Nephron (organoid): ENCODE measurements at regions not wholly inside any gene's neighbourhood (a gene's known extent, or its start where the extent isn't known, plus 50 kb on each side); places are given as distances from the start of the nearest gene placed in this dataset.
"Not testable (repeated sequence)": the region's sequence is repeated elsewhere in the genome, so short reads cannot be mapped to it uniquely, and the experiment has no call there.

Experiments
- H3K27ac Mint-ChIP-seq, 3 experiments: 2 replicates each; pipeline ENCODE4 v1.8.0; 2020; ENCODE audit warnings: mixed read lengths in 3 of 3, mild to moderate bottlenecking in 2 of 3, moderate library complexity in 1 of 3
- H3K27me3 Mint-ChIP-seq: 2 replicates; pipeline ENCODE4 v1.8.0; 2021; ENCODE audit warnings: low read depth, mild to moderate bottlenecking, moderate library complexity, mixed read lengths
- H3K36me3 Mint-ChIP-seq: 2 replicates; pipeline ENCODE4 v1.8.0; 2020; ENCODE audit warnings: low read depth, mixed read lengths
- H3K4me1 Mint-ChIP-seq: 2 replicates; pipeline ENCODE4 v1.8.0; 2020; ENCODE audit warnings: mixed read lengths
- H3K4me3 Mint-ChIP-seq, 3 experiments: 2 replicates each; pipeline ENCODE4 v1.8.0; 2020; ENCODE audit warnings: mild to moderate bottlenecking in 3 of 3, mixed read lengths in 3 of 3, moderate library complexity in 2 of 3
- H3K9me3 Mint-ChIP-seq: 2 replicates; pipeline ENCODE4 v1.8.0; 2020; ENCODE audit warnings: mixed read lengths
- TF ChIP-seq, protein P1 (sequence below), 3 experiments: fragments of 200-600 bp; sonication (generic); IDR thresholded peaks; one replicate each; pipeline ENCODE4 v1.5.0; 2021; ENCODE audit warnings: antibody characterized with exemption in 3 of 3; ENCODE audit not compliant: unreplicated experiment in 3 of 3

DNA sequence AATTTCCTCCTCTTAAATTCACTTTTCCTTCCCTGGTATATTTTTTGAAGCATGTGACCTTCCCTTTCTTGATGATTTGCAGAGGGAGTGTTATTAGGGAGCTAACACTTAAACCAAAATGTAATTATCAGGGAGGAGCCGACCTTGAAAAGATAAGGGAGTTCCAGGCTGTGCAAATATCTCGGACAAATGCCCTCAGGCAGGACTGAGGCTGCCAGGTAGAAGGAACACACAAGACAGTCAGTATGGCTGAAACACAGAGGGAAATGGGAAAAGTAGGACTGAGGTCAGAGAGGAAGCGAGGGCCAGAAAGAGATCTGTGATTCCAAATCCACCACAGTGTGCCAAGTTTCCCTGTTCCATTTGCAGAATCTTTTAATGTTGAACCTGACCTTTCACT is 221.0 kb downstream of the CNTN3 start:
- Mint-ChIP-seq H3K36me3 (no peaks in the 10 kb centered on the region), H3K27ac (no peak overlapping the region), H3K27me3 (no peaks in the 10 kb centered on the region), H3K4me3 (no peak overlapping the region), H3K9me3 (peaks cover 23% of the 10 kb centered on the region), H3K4me1 (peaks cover 6% of the 10 kb centered on the region)
- TF ChIP-seq, protein P1, sequence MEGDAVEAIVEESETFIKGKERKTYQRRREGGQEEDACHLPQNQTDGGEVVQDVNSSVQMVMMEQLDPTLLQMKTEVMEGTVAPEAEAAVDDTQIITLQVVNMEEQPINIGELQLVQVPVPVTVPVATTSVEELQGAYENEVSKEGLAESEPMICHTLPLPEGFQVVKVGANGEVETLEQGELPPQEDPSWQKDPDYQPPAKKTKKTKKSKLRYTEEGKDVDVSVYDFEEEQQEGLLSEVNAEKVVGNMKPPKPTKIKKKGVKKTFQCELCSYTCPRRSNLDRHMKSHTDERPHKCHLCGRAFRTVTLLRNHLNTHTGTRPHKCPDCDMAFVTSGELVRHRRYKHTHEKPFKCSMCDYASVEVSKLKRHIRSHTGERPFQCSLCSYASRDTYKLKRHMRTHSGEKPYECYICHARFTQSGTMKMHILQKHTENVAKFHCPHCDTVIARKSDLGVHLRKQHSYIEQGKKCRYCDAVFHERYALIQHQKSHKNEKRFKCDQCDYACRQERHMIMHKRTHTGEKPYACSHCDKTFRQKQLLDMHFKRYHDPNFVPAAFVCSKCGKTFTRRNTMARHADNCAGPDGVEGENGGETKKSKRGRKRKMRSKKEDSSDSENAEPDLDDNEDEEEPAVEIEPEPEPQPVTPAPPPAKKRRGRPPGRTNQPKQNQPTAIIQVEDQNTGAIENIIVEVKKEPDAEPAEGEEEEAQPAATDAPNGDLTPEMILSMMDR (IDR thresholded peaks at IDR 0.05; ENCODE audit: unreplicated experiment in 3 of 3), result no peak

DNA sequence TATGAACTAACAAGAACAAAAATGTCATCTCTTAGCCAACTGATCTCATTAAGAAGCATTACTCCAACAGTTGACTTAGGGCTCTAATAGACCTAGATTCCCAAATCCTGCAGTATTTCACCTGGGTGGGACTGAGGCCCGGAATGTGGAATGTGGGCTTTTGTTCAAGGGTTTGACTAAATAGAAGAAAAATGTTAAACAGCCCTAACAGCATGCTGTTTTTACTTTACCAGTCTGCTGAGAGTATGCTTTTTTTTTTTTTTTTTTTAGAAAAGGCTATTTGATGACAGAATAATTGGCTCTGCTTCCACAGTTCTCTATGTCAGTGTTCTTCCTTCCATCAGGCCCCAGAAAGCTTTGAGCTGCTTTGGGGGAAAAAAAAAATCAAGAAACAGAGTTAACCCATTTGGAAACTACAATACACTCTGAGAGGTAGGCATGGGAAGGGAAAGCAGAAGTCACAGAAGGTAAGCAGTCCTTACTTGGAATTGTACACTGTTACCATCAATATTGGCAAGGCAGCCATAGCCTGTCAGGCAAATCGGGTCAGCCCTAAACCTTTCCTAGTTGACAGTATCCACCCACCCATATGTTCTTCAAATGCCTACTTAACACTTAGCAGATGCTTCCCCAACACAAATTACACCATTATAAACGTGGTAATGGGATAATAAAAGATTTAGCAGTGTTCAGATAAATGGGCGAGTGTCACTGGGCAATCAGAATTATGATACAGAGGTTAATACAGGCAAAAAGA is 224.2 kb downstream of the CNTN3 start:
- H3K9me3 Mint-ChIP-seq, result peaks cover 4% of the 10 kb centered on the region
- peaks cover 11% of the 10 kb centered on the region for H3K4me1 Mint-ChIP-seq
- H3K27ac Mint-ChIP-seq, result peak overlapping the region in 2 of 3 experiments; percentile 15 to 22

DNA sequence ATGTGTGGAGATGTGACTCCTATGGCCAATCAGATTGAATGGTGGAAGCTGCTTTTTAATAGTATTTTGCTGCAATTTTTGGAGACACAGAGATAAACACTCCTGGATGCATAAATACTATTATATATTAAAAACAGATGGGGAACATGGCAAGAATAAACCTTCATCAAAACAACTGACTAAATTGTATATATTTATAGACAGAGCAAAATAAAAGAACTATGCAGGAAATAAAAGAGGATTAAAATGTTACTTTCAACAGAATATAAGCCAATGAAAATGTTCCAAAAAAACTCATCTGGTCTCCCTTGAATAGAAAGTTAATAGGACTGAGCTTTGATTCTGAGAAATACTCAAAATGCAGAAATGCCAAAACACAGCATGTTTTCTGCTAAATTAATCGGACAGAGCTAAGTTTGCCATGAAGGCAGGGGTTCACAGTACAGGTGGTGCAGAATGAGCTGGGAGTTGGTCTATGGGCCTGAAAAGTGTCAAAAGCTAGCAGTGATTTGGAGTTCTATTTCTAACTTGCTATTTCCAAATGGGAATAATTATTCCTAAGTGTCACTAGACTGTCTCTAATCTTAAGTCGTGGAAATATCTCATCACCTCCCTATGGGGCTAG is 227.2 kb downstream of the CNTN3 start:
- Mint-ChIP-seq H3K4me3 (no peak overlapping the region), H3K36me3 (no peaks in the 10 kb centered on the region), H3K27ac (peak overlapping the region in 1 of 3 experiments; percentile 5), H3K9me3 (no peaks in the 10 kb centered on the region), H3K4me1 (peaks cover 18% of the 10 kb centered on the region), H3K27me3 (no peaks in the 10 kb centered on the region)
- TF ChIP-seq, protein P1 (IDR thresholded peaks at IDR 0.05; ENCODE audit: unreplicated experiment in 3 of 3), result no peak

More for the DNA sequence above, 224.2 kb downstream of the CNTN3 start:
- TF ChIP-seq, protein P1 (IDR thresholded peaks at IDR 0.05; ENCODE audit: unreplicated experiment in 3 of 3), result no peak
- H3K36me3 Mint-ChIP-seq, result no peaks in the 10 kb centered on the region
- H3K4me3 Mint-ChIP-seq, result no peak overlapping the region
- no peaks in the 10 kb centered on the region for H3K27me3 Mint-ChIP-seq

DNA sequence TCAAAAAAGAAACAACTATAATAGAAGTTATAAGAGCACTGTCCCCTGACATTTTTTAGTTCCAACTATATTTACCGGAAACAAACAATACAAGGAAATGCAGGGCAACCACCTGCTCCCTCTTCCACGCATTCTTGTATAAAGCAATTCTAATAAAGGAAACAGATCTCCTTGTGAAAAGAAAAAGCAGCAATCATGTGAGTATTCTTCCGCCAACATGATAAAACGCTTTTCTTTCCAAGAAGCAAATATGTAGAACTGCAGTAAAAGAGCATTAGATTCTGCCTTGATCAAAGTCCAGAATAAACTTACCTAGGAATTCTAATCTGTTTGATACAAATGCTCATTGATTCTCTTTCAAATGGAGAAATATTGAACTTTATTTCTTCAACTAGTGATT is 230.3 kb downstream of the CNTN3 start:
- TF ChIP-seq, protein P1 (IDR thresholded peaks at IDR 0.05; ENCODE audit: unreplicated experiment in 3 of 3), result no peak
- H3K4me1 Mint-ChIP-seq, result peaks cover 13% of the 10 kb centered on the region

DNA sequence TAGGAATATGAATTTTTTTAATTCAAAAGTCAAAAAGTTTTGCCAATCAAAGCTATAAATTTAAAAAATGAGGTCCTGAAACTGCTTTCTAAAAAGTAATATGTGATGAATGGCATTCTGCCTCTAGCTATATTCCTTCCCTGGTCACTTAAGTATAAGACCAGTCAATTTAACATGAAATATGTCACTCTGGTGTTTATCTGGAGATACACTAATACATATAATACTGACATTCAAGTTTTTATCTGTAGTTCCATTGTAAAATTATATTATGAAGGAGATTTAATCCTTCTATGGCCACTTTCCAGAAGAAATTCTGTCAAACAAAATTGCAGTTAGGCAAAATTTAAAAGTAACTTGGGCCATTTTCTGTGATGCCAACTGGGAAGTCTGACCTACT is 236.8 kb downstream of the CNTN3 start:
- Mint-ChIP-seq H3K27ac (no peak overlapping the region), H3K4me1 (no peaks in the 10 kb centered on the region), H3K4me3 (no peak overlapping the region), H3K27me3 (no peaks in the 10 kb centered on the region), H3K9me3 (no peaks in the 10 kb centered on the region), H3K36me3 (no peaks in the 10 kb centered on the region)
- TF ChIP-seq, protein P1 (IDR thresholded peaks at IDR 0.05; ENCODE audit: unreplicated experiment in 3 of 3), result no peak

More for the DNA sequence above, 230.3 kb downstream of the CNTN3 start:
- no peak overlapping the region for H3K27ac Mint-ChIP-seq
- no peak overlapping the region for H3K4me3 Mint-ChIP-seq
- no peaks in the 10 kb centered on the region for H3K27me3 Mint-ChIP-seq
- H3K9me3 Mint-ChIP-seq, result no peaks in the 10 kb centered on the region
- H3K36me3 Mint-ChIP-seq, result no peaks in the 10 kb centered on the region

DNA sequence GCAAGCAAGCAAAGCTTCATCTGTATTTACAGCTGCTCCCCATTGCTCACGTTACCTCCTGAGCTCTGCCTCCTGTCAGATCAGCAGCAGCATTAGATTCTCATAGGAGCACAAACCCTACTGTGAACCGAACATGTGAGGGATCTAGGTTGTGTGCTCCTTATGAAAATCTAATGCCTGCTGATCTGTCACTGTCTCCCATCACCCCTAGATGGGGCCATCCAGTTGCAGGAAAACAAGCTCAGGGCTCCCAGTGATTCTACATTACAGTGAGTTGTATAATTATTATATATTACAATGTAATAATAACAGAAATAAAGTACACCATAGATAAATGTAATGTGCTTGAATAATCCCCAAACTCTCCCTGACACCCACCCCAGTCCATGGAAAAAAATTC is 238.1 kb downstream of the CNTN3 start:
- H3K4me3 Mint-ChIP-seq, H3K36me3 Mint-ChIP-seq, H3K9me3 Mint-ChIP-seq, H3K4me1 Mint-ChIP-seq, H3K27ac Mint-ChIP-seq, H3K27me3 Mint-ChIP-seq: not testable (repeated sequence)
